K562 (cell line): ENCODE measurements at regions not wholly inside any gene's neighbourhood (a gene's known extent, or its start where the extent isn't known, plus 50 kb on each side); places are given as distances from the start of the nearest gene placed in this dataset.

Experiments
- ATAC-seq: fragments of 200-7000 bp; cut with Tn5 transposase; 3 replicates; pipeline ENCODE4 v1.9.1; 2020; ENCODE audit warnings: moderate library complexity
- BruUV-seq: library from RNA; stranded (reverse); fragments of 400-500 nt; replicated peaks from 2 replicates; lab custom pipeline; 2021; lab: Mats Ljungman, UMichigan
- CTCF ChIA-PET: fragments of 300-600 bp; formaldehyde crosslinking; extraction: SDS; loops from one replicate; lab custom pipeline; 2021; ENCODE audit warnings: low intra/inter-chr PET ratio; lab: Yijun Ruan, JAX
- POLR2A ChIA-PET: fragments of 300-600, 350-650 bp; sonication (Branson Sonifier 250); formaldehyde crosslinking; extraction: SDS; loops from one replicate; lab custom pipeline; 2021; ENCODE audit warnings: antibody characterized with exemption, inconsistent platforms; lab: Yijun Ruan, JAX
- DNase-seq, 4 experiments: peaks; one replicate each; pipeline versions ENCODE4 v3.0.0 to v3.0.0-alpha.2; 2011 to 2018; ENCODE audit warnings: low spot score in 3 of 4, mixed read lengths in 3 of 4; ENCODE audit errors: extremely low read depth in 1 of 4
- FAIRE-seq: peaks from 2 replicates; lab custom pipeline; 2011; peaks lifted over from hg19 to GRCh38; lab: Jason Lieb, UNC
- H2AFZ ChIP-seq: 2 replicates; pipeline ENCODE4 v1.6.0; 2011; ENCODE audit warnings: low read depth, low read length, control low read depth, inconsistent platforms
- H3K27ac ChIP-seq: fragments of 200-600 bp; 3 replicates; pipeline ENCODE4 v1.8.0; 2011; ENCODE audit warnings: low read depth, mild to moderate bottlenecking, control low read depth, inconsistent platforms, low read length, moderate library complexity, mixed read lengths; ENCODE audit errors: extremely low read depth
- H3K27me3 ChIP-seq, 2 experiments: fragments of 300-600 bp in 1 of 2; 2 replicates in 1 of 2; 3 replicates in 1 of 2; pipeline versions ENCODE4 v1.6.0 to v1.8.0; 2011; ENCODE audit warnings: inconsistent platforms in 2 of 2, low read length in 2 of 2, mild to moderate bottlenecking in 1 of 2, mixed read lengths in 1 of 2, moderate library complexity in 1 of 2; ENCODE audit not compliant: control insufficient read depth in 2 of 2, insufficient read depth in 2 of 2
- H3K36me3 ChIP-seq: fragments of 300-600 bp; 3 replicates; pipeline ENCODE4 v1.8.0; 2011; ENCODE audit warnings: mild to moderate bottlenecking, low read length, inconsistent platforms; ENCODE audit not compliant: control insufficient read depth, insufficient read depth
- H3K4me1 ChIP-seq, 2 experiments: fragments of 200-600 bp in 1 of 2; replicated peaks in 1 of 2; 2 replicates in 1 of 2; 3 replicates in 1 of 2; pipeline versions ENCODE4 v1.5.1 to v1.8.0; 2011; ENCODE audit warnings: inconsistent platforms in 2 of 2, low read length in 2 of 2, mild to moderate bottlenecking in 1 of 2, mixed read lengths in 1 of 2, moderate library complexity in 1 of 2; ENCODE audit not compliant: control insufficient read depth in 2 of 2, insufficient read depth in 2 of 2
- H3K4me2 ChIP-seq: 2 replicates; pipeline ENCODE4 v1.6.1; 2011; ENCODE audit warnings: low read length, control low read depth, inconsistent platforms, mixed read lengths; ENCODE audit not compliant: insufficient read depth
- H3K4me3 ChIP-seq: fragments of 200-600 bp; sonication (generic), shearing (Covaris generic); 2 replicates; pipeline ENCODE4 v1.5.1; 2016; ENCODE audit warnings: control low read depth, inconsistent platforms
- H3K79me2 ChIP-seq: fragments of 200-600 bp; 3 replicates; pipeline ENCODE4 v1.8.0; 2011; ENCODE audit warnings: low read length, inconsistent platforms; ENCODE audit not compliant: control insufficient read depth, insufficient read depth
- H3K9ac ChIP-seq, 2 experiments: 2 replicates each; pipeline versions ENCODE4 v1.6.0 to v1.6.1; 2011; ENCODE audit warnings: low read depth in 2 of 2, low read length in 2 of 2, control low read depth in 1 of 2, inconsistent platforms in 1 of 2, mild to moderate bottlenecking in 1 of 2, mixed read lengths in 1 of 2; ENCODE audit not compliant: insufficient read depth in 1 of 2
- H3K9me1 ChIP-seq: one replicate; pipeline ENCODE4 v1.6.0; 2011; ENCODE audit warnings: inconsistent platforms, mild to moderate bottlenecking, low read length, moderate library complexity; ENCODE audit not compliant: control insufficient read depth, insufficient read depth
- H3K9me3 ChIP-seq: replicated peaks from 2 replicates; pipeline ENCODE4 v1.5.1; 2011; ENCODE audit warnings: low read depth, low read length, inconsistent platforms; ENCODE audit not compliant: control insufficient read depth, insufficient read depth
- H4K20me1 ChIP-seq: replicated peaks from 2 replicates; pipeline ENCODE4 v1.6.1; 2011; ENCODE audit warnings: low read length, inconsistent platforms, mixed read lengths; ENCODE audit not compliant: control insufficient read depth, insufficient read depth
- CHAMP1 ChIP-seq: fragments of 450-650 bp; IDR thresholded peaks from 2 replicates; pipeline ENCODE4 v1.6.1; 2016; ENCODE audit warnings: mild to moderate bottlenecking
- ELF4 ChIP-seq: fragments of 450-650 bp; formaldehyde crosslinking; IDR thresholded peaks from 2 replicates; pipeline ENCODE4 v1.4.0; 2022; ENCODE audit warnings: missing genetic modification characterization
- FOXP1 ChIP-seq: sonication (generic); formaldehyde crosslinking; IDR thresholded peaks from 2 replicates; pipeline ENCODE4 v1.8.0; 2022; ENCODE audit warnings: mild to moderate bottlenecking, missing genetic modification reagents
- GATA2 ChIP-seq: sonication (generic); formaldehyde crosslinking; IDR thresholded peaks from 2 replicates; pipeline ENCODE4 v1.4.0; 2020; ENCODE audit warnings: mild to moderate bottlenecking, missing genetic modification reagents
- GTF2A2 ChIP-seq: IDR thresholded peaks from 2 replicates; pipeline ENCODE4 v1.6.1; 2016; ENCODE audit warnings: mild to moderate bottlenecking, missing genetic modification characterization, missing compliant biosample characterization
- HIVEP1 ChIP-seq: fragments of 250-450 bp; sonication (Bioruptor Pico); IDR thresholded peaks from 2 replicates; pipeline ENCODE4 v1.4.0; 2020; ENCODE audit warnings: mild to moderate bottlenecking
- ZNF592 ChIP-seq: fragments of 450-650 bp; IDR thresholded peaks from 2 replicates; pipeline ENCODE4 v1.6.1; 2017; ENCODE audit warnings: antibody characterized with exemption, mild to moderate bottlenecking
- ZNF699 ChIP-seq: fragments of 250-450 bp; sonication (Bioruptor Pico); IDR thresholded peaks from 2 replicates; pipeline ENCODE4 v1.8.0; 2021; ENCODE audit warnings: mild to moderate bottlenecking, moderate library complexity; ENCODE audit not compliant: insufficient replicate concordance
- WGBS: fragments of 100-300 bp; shearing (Covaris generic); methylation state at CpG from one replicate; pipeline ENCODE4 v1.1.6; 2016; ENCODE audit warnings: low coverage, mixed read lengths; ENCODE audit not compliant: insufficient coverage; ENCODE audit errors: missing lambda C conversion rate; 5-methylcytosine and 5-hydroxymethylcytosine counted together
- in situ Hi-C: fragments of 300-500 bp; cut with MboI; formaldehyde crosslinking; loops from 4 replicates; pipeline ENCODE4 v1.15.0; 2018; ENCODE audit warnings: inconsistent platforms, mixed read lengths
- intact Hi-C: fragments of 100-400 bp; cut with micrococcal nuclease; formaldehyde crosslinking; loops from 2 replicates; pipeline ENCODE4 v1.14.2; 2022
- TF ChIP-seq, protein P1 (sequence below): fragments of 450-650 bp; IDR thresholded peaks from 2 replicates; pipeline ENCODE4 v1.6.1; 2017; ENCODE audit warnings: antibody characterized with exemption
- TF ChIP-seq, protein P2 (sequence below): fragments of 450-650 bp; IDR thresholded peaks from 2 replicates; pipeline ENCODE4 v1.6.1; 2016; ENCODE audit warnings: antibody characterized with exemption

- FAIRE-seq (no peak), ATAC-seq (no peak), DNase-seq (no peak)
- in situ Hi-C loops (no loop called here), intact Hi-C loops (no loop called here)
- WGBS, result 0% methylated on average over 5 of the region's 5 CpGs
- no peak overlapping the region for H3K9ac ChIP-seq
- H3K4me3 ChIP-seq, result no peak overlapping the region
- no peak overlapping the region for H3K27ac ChIP-seq
- peaks cover 0 to 33% of the 10 kb centered on the region in 2 experiments; a peak in 2 of 5 replicates for H3K27me3 ChIP-seq
- H3K79me2 ChIP-seq, result no peaks in the 10 kb centered on the region
- H3K36me3 ChIP-seq, result no peaks in the 10 kb centered on the region
- BruUV-seq, result no TSS peak
- no peaks in the 10 kb centered on the region for H4K20me1 ChIP-seq
- H3K4me2 ChIP-seq, result no peak overlapping the region
- H3K9me3 ChIP-seq, result no peaks in the 10 kb centered on the region
- H3K9me1 ChIP-seq, result no peaks in the 10 kb centered on the region
- no peak overlapping the region for H2AFZ ChIP-seq
- POLR2A ChIA-PET, result interaction anchor here (1.0 kb wide), 1 partner anchor 48 kb away, joined by 3 read pairs; no protein-coding TSS in a partner anchor
- TF ChIP-seq CHAMP1 (no peak), GATA2 (CRISPR knock-in tag) (no peak), GTF2A2 (tag) (no peak), FOXP1 (CRISPR knock-in tag) (no peak), ZNF699 (no peak), HIVEP1 (CRISPR knock-in tag) (no peak), ZNF592 (no peak), ELF4 (CRISPR knock-in tag) (no peak)
- TF ChIP-seq, protein P1, sequence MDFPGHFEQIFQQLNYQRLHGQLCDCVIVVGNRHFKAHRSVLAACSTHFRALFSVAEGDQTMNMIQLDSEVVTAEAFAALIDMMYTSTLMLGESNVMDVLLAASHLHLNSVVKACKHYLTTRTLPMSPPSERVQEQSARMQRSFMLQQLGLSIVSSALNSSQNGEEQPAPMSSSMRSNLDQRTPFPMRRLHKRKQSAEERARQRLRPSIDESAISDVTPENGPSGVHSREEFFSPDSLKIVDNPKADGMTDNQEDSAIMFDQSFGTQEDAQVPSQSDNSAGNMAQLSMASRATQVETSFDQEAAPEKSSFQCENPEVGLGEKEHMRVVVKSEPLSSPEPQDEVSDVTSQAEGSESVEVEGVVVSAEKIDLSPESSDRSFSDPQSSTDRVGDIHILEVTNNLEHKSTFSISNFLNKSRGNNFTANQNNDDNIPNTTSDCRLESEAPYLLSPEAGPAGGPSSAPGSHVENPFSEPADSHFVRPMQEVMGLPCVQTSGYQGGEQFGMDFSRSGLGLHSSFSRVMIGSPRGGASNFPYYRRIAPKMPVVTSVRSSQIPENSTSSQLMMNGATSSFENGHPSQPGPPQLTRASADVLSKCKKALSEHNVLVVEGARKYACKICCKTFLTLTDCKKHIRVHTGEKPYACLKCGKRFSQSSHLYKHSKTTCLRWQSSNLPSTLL, result no peak
- TF ChIP-seq, protein P2, sequence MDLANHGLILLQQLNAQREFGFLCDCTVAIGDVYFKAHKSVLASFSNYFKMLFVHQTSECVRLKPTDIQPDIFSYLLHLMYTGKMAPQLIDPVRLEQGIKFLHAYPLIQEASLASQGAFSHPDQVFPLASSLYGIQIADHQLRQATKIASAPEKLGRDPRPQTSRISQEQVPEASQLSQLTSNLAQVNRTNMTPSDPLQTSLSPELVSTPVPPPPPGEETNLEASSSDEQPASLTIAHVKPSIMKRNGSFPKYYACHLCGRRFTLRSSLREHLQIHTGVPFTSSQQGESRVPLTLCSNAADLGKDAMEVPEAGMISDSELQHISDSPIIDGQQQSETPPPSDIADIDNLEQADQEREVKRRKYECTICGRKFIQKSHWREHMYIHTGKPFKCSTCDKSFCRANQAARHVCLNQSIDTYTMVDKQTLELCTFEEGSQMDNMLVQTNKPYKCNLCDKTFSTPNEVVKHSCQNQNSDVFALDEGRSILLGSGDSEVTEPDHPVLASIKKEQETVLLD, result no peak
- CTCF ChIA-PET, result no interaction called here
- no peaks in the 10 kb centered on the region for H3K4me1 ChIP-seq
These were observed 52.4 kb upstream of the NANOS1 start for GRCh38 chr10:118977022-118977599.
